ENCODE measurements at regions not wholly inside any gene's neighbourhood (a gene's known extent, or its start where the extent isn't known, plus 50 kb on each side); places are given as distances from the start of the nearest gene placed in this dataset.

GRCh38 chr9:80093695-80094094 is 521.9 kb downstream of the TLE4 start:
- TF ChIP-seq CTCF (IDR thresholded peaks at IDR 0.05): no peak
- no peak for TF ChIP-seq POLR2A (IDR thresholded peaks at IDR 0.05)

Measured in body of pancreas (tissue), 4 donors.